ENCODE measurements at regions not wholly inside any gene's neighbourhood (a gene's known extent, or its start where the extent isn't known, plus 50 kb on each side); places are given as distances from the start of the nearest gene placed in this dataset.

- no peak for ATAC-seq
- Histone ChIP-seq H4K20me1 (ENCODE audit: insufficient read depth) (no peaks in the 10 kb centered on the region), H3K9ac (ENCODE audit: low read length) (no peak overlapping the region), H2AFZ (ENCODE audit: low read depth, low read length, poor library complexity, severe bottlenecking) (no peak overlapping the region), H3K36me3 (ENCODE audit: control insufficient read depth in 1 of 2, insufficient read depth in 2 of 2, low read length in 2 of 2) (no peaks in the 10 kb centered on the region), H3K9me2 (ENCODE audit: insufficient read depth) (no peaks in the 10 kb centered on the region), H3K27me3 (ENCODE audit: insufficient read depth, low read length) (no peaks in the 10 kb centered on the region), H3K27ac (ENCODE audit: low read depth, low read length) (no peak overlapping the region), H3K9me3 (ENCODE audit: control insufficient read depth in 1 of 2, insufficient read depth in 1 of 2, low read depth in 1 of 2, low read length in 2 of 2) (no peaks in the 10 kb centered on the region), H3K79me2 (ENCODE audit: insufficient read depth, low read length) (no peaks in the 10 kb centered on the region), H3K4me3 (replicated peaks in 1 of 2; ENCODE audit: low read depth in 1 of 2, low read length in 2 of 2) (no peak overlapping the region), H3K4me2 (ENCODE audit: low read length) (no peak overlapping the region), H3K4me1 (ENCODE audit: control insufficient read depth in 1 of 2, insufficient read depth in 2 of 2, low read length in 2 of 2) (no peaks in the 10 kb centered on the region)
- no peak for DNase-seq (ENCODE audit: low read depth, low spot score)
- BruUV-seq (replicated peaks), result no TSS peak
- TF ChIP-seq ZNF274 (IDR thresholded peaks at IDR 0.05; ENCODE audit: low read depth, low read length) (no peak), ZFX (IDR thresholded peaks at IDR 0.05) (no peak), RAD21 (IDR thresholded peaks at IDR 0.05; ENCODE audit: low read depth) (no peak)
- RAD21 ChIA-PET (ENCODE audit: low non-redundant PET in 1 of 2, low total read pairs in 2 of 2, uncharacterized antibody in 2 of 2, unreplicated experiment in 2 of 2), result no interaction called here
- intact Hi-C loops (cut with micrococcal nuclease), result no loop called here
- POLR2A ChIA-PET, result no interaction called here
- CTCF ChIA-PET, result no interaction called here
Observed at GRCh38 chr12:93164103-93164880, 213.4 kb upstream of the NUDT4 start.

- no peaks in the 10 kb centered on the region for H4K20me1 ChIP-seq (ENCODE audit: insufficient read depth)
- H3K4me1 ChIP-seq (ENCODE audit: control insufficient read depth in 1 of 2, insufficient read depth in 2 of 2, low read length in 2 of 2), result no peaks in the 10 kb centered on the region
- no peak overlapping the region for H3K27ac ChIP-seq (ENCODE audit: low read depth, low read length)
- POLR2A ChIA-PET, result no interaction called here
- H3K4me2 ChIP-seq (ENCODE audit: low read length), result no peak overlapping the region
- peaks cover 1% of the 10 kb centered on the region; the same call in 1 of the 2 replicates for H3K9me2 ChIP-seq (ENCODE audit: insufficient read depth)
- H2AFZ ChIP-seq (ENCODE audit: low read depth, low read length, poor library complexity, severe bottlenecking), result no peak overlapping the region
- H3K9me3 ChIP-seq (ENCODE audit: control insufficient read depth in 1 of 2, insufficient read depth in 1 of 2, low read depth in 1 of 2, low read length in 2 of 2), result no peaks in the 10 kb centered on the region
- no peak overlapping the region for H3K4me3 ChIP-seq (replicated peaks in 1 of 2; ENCODE audit: low read depth in 1 of 2, low read length in 2 of 2)
- intact Hi-C loops (cut with micrococcal nuclease), result no loop called here
- BruUV-seq (replicated peaks), result no TSS peak
- DNase-seq (ENCODE audit: low read depth, low spot score) (no peak), ATAC-seq (no peak)
- RAD21 ChIA-PET (ENCODE audit: low non-redundant PET in 1 of 2, low total read pairs in 2 of 2, uncharacterized antibody in 2 of 2, unreplicated experiment in 2 of 2), result no interaction called here
- no peaks in the 10 kb centered on the region for H3K79me2 ChIP-seq (ENCODE audit: insufficient read depth, low read length)
- no peaks in the 10 kb centered on the region for H3K36me3 ChIP-seq (ENCODE audit: control insufficient read depth in 1 of 2, insufficient read depth in 2 of 2, low read length in 2 of 2)
- CTCF ChIA-PET, result no interaction called here
- no peak overlapping the region for H3K9ac ChIP-seq (ENCODE audit: low read length)
- no peaks in the 10 kb centered on the region for H3K27me3 ChIP-seq (ENCODE audit: insufficient read depth, low read length)
- TF ChIP-seq YY1 (IDR thresholded peaks at IDR 0.05; ENCODE audit: extremely low read depth, insufficient replicate concordance, low read depth, low read length), result no peak
- no peak for TF ChIP-seq MAX (IDR thresholded peaks at IDR 0.05)
- no peak for TF ChIP-seq SRF (IDR thresholded peaks at IDR 0.05; ENCODE audit: low read depth)
- no peak for TF ChIP-seq ATF3 (IDR thresholded peaks at IDR 0.05)
- TF ChIP-seq JUND (IDR thresholded peaks at IDR 0.05), result no peak
- no peak for TF ChIP-seq SP1 (IDR thresholded peaks at IDR 0.05; ENCODE audit: low read depth)
- TF ChIP-seq CBX3 (IDR thresholded peaks at IDR 0.05; ENCODE audit: low read depth), result no peak
- TF ChIP-seq CEBPB (IDR thresholded peaks at IDR 0.05; ENCODE audit: low read depth), result no peak
- no peak for TF ChIP-seq CTCF (IDR thresholded peaks at IDR 0.05 in 2 of 3, conservative IDR thresholded peaks at IDR 0.05 in 1 of 3; ENCODE audit: borderline replicate concordance in 1 of 3, insufficient read depth in 1 of 3, low read depth in 2 of 3, low read length in 2 of 3)
- no peak for TF ChIP-seq TCF7L2 (IDR thresholded peaks at IDR 0.05; ENCODE audit: borderline replicate concordance, extremely low read depth, insufficient read depth, insufficient read length)
- TF ChIP-seq REST (IDR thresholded peaks at IDR 0.05; ENCODE audit: low read depth), result no peak
- no peak for TF ChIP-seq EZH2 (IDR thresholded peaks at IDR 0.05)
Observed at GRCh38 chr12:93165384-93165932, 212.3 kb upstream of the NUDT4 start.
